GM19043 (cell line): ENCODE measurements at regions not wholly inside any gene's neighbourhood (a gene's known extent, or its start where the extent isn't known, plus 50 kb on each side); places are given as distances from the start of the nearest gene placed in this dataset.
"Not testable (repeated sequence)": the region's sequence is repeated elsewhere in the genome, so short reads cannot be mapped to it uniquely, and the experiment has no call there.

Experiments used
- ATAC-seq: cut with Tn5 transposase; IDR thresholded peaks from one replicate; pipeline ENCODE4 v1.9.1; 2021; ENCODE audit warnings: low read depth; ENCODE audit not compliant: unreplicated experiment

GRCh38 chr2:13651684-13652131 is 935.0 kb downstream of the TRIB2 start:
- no peak for ATAC-seq

GRCh38 chr2:13652531-13653313 is 936.0 kb downstream of the TRIB2 start:
- no peak for ATAC-seq

GRCh38 chr2:13654416-13654815 is 937.7 kb downstream of the TRIB2 start:
- no peak for ATAC-seq

GRCh38 chr2:13660231-13660630 is 943.5 kb downstream of the TRIB2 start:
- ATAC-seq, result no peak

- ATAC-seq, result no peak
These were observed 945.3 kb downstream of the TRIB2 start for GRCh38 chr2:13662055-13662454.

DNA sequence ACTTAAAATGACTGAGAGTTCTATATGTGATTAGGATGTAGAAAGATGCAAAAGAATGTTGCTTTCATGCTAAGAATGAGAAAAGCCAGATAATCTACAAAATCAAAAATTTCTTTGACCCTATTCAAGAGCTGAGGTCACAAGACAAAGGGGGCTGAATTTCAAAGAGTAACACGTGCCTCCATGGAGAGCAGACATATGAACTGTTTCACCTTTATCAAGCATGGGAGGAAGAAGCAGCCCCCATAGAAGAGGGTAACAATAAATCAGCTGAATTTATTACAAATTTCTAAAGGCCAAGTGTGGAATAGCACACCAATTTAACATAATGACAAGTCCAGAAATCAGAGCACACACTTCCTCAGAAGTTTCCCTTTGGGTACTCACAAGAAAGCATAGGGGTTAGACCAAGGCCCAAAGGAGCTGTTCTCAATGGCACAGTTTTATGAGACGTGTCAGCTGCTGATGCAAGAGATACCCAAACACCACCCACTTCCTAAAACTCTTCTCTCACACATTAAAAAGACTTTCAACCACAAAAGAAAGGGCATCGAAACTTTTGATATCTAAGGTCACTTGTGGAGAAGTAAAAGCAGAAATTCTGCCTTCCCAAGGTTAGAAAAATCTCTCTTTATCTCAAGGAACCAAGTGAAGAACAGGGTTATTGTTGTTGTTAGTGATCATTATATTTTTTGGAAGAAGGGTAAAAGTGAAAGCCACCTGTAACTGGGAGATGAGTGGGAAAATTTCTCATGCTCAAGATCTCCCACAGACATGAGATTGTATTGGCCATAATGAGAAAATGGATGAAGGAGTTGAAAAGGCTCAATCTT is 950.1 kb downstream of the TRIB2 start:
- ATAC-seq, result no peak

DNA sequence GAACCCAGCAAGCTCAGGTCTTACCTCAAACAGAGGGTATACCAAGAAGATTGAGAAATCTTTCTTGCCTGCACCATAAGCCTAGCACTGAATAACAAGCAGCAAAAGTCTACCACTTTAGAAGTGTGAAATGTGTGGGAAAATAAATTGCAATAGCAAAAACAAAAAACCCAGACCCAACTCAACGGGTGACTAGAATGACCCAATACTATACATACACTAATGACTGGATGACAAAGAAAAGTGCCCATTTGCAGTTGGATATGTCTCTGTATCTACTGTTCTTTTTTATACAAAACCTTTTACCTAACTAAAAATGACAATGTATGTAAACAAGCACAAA is 950.6 kb downstream of the TRIB2 start:
- ATAC-seq, result no peak

- no peak for ATAC-seq
These were observed 952.9 kb downstream of the TRIB2 start for GRCh38 chr2:13669607-13670006.

- ATAC-seq, result not testable (repeated sequence)
These were observed 957.1 kb downstream of the TRIB2 start for GRCh38 chr2:13673821-13674220.

DNA sequence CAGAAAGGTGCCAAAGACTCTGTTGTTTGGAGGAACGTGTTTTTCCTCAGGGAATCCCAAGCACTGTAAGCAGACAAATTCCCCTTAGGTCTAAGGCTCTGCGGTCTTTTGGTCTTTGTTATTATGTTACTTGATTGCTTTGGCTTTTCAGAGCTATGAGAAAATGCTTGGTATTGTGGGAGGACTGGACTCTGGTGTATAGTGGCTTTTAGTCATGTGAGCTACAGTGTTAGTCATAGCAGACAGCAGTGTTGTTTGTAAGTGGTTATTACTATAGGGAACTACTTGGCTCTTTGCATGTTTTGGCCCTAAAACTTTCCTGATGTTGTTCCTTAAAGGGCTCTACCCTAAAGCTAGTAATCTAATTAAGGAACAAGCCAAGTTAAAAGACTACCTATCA is 956.2 kb upstream of the LRATD1 start:
- no peak for ATAC-seq

- no peak for ATAC-seq
These were observed 950.6 kb upstream of the LRATD1 start for GRCh38 chr2:13681936-13682335.

DNA sequence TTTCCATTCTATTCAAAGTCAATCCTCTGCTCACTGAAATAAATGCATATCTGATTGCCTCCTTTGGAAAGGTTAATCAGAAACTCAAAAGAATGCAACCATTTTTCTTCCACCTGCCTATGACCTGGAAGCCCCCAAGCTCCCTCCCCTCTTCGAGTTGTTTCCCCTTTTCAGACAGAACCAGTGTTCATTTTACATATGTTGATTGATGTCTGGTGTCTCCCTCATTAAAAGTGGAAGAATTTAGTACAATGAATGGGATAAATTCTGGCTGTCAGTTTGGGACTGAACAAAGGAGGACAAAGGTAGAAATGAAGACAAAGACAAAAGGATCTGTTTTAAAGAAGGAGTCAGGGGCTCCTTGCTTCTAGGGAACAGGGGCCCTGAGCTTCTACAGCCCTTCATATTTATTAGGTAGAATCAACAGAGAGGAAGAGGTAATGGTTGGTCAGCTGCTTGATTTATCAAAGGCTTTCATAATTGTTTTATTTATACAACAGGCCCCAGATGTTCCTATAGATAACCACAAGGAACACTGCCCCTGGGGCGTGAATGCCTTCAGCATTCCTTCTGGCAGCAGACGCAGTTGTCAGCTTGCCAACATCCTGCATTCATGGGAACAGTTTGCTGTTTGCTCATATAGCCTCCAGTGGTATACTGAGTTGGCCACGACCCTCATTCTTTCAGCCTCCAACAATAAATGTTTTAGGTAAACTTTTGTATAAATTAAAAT is 949.8 kb upstream of the LRATD1 start:
- ATAC-seq, result no peak

GRCh38 chr2:13686262-13686661 is 946.3 kb upstream of the LRATD1 start:
- ATAC-seq, result no peak

DNA sequence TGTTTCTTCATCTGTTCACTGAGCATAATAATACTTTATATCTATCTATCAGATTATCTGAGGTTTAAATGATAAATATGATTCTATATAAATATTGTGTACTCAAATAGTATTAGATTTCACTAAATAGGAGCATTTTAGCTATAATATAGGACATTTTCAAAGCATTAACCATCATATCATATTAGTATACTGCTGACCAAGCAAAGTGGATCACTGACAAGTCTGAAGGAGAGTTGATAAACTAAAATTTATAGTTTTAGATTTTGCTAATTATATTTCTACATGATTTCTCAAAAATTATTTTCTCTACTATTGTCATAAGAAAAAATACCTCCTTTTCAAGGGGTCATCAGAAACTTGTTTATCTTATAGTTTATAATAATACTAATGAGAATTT is 937.8 kb upstream of the LRATD1 start:
- no peak for ATAC-seq

DNA sequence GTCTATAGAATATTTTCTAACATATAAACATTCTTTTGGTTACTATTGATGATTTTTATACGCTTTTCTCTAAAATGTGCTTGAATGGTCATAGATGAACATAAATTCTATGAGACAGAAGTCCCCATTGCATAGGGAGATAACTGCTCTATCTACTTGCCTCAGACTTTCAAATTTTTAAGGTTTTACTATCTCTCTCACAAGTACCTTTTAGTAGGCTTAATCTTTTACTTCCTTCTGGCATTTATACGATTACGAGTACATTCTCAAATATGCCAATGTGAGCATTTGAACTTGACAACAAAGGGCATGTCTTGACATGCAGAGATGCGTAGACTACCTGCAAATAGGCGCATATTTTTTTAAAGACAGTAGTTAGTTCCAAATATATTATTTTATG is 935.9 kb upstream of the LRATD1 start:
- ATAC-seq, result no peak

DNA sequence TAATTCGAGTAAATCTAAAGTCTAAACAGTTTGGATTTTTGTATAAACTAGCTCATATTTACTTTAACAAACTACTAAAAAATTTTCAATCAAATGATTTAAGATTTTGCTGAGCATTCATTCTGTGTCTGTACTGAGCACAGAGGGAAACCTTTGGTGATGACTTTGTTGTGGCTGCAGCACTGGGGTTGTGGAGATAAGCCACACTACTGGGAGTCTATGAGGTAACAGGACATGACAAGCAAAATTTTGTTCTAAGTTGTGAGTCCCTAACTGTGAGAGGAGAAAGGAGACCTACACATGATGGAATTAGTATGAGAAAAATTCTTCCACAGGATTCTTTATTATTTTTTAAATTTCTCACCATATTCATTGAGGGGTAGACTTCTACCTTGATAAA is 933.7 kb upstream of the LRATD1 start:
- no peak for ATAC-seq

- ATAC-seq, result not testable (repeated sequence)
These were observed 932.6 kb upstream of the LRATD1 start for GRCh38 chr2:13699939-13700338.

- ATAC-seq, result no peak
These were observed 921.4 kb upstream of the LRATD1 start for GRCh38 chr2:13711154-13711553.

DNA sequence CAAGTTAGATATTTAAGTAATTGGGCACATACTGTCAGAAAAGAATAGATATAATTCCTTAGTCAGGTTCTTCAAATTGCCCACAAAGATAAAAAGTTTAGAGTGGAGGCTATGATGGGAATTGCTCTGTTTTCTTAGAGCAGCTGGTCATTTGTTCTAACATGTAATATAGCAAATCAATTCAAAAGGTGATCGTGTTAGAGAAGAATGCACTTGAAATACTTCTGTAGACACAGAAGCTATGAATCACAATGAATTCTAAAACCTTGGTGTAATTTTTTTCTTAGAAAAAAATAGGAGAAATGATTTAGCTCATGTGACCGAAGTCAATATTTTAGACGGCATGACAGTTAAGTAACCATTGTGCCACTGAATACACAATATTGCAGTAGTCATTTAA is 918.1 kb upstream of the LRATD1 start:
- ATAC-seq, result no peak

DNA sequence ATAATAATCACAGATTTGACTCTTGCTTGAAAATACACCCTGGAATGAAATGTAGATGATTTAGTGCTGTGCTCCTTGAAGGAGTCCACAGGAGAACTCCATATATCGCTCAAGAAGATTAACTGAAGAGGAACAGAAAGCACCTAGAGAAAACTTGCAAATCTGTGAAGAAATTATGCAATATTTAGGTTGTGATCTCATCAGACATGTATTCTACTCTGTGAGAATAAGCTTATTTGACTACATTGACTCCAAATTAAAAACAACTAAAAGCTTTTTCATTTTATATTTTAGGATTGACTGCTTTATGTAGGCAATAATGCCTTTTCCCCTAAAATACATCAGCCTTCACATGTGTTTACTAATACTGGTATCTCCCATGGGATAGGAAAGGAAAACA is 906.6 kb upstream of the LRATD1 start:
- no peak for ATAC-seq

DNA sequence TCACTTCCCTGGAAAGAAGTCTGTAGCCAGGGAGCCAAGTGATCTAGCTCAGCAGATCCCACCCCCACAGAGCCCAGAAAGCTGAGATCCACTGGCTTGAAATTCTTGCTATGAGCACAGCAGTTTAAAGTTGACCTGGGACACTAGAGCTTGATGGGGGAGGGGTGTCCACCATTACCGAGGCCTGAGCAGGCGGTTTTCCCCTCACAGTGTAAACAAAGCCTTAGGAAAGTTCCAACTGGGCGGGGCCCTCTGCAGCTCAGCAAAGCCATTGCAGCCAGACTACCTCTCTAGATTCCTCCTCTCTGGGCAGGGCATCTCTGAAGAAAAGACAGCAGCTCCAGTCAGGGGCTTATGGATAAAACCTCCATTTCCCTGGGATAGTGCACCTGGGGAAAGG is 887.2 kb upstream of the LRATD1 start:
- ATAC-seq, result no peak
